ENCODE measurements at regions not wholly inside any gene's neighbourhood (a gene's known extent, or its start where the extent isn't known, plus 50 kb on each side); places are given as distances from the start of the nearest gene placed in this dataset.

- TF ChIP-seq CTCF (conservative IDR thresholded peaks at IDR 0.05) (no peak), EZH2 (IDR thresholded peaks at IDR 0.05; ENCODE audit: low read depth) (no peak)
Measured at GRCh38 chr17:71585540-71585939, 535.3 kb upstream of the SOX9 start.

All from PC-9 (cell line).